ENCODE measurements at regions not wholly inside any gene's neighbourhood (a gene's known extent, or its start where the extent isn't known, plus 50 kb on each side); places are given as distances from the start of the nearest gene placed in this dataset.
"Not testable (repeated sequence)": the region's sequence is repeated elsewhere in the genome, so short reads cannot be mapped to it uniquely, and the experiment has no call there.

- TF ChIP-seq CTCF (conservative IDR thresholded peaks at IDR 0.05; ENCODE audit: low read depth, low read length): no peak
- H3K4me3 ChIP-seq (ENCODE audit: low read depth, low read length): no peak overlapping the region
- no peak for DNase-seq (ENCODE audit: low read depth)
These were observed 890.4 kb downstream of the EFNA5 start for GRCh38 chr5:106780355-106780754.

- not testable (repeated sequence) for H3K4me3 ChIP-seq (ENCODE audit: low read depth, low read length); DNase-seq (ENCODE audit: low read depth)
These were observed 894.2 kb downstream of the EFNA5 start for GRCh38 chr5:106776515-106776914.

GRCh38 chr5:106768392-106768791 is 902.3 kb downstream of the EFNA5 start:
- no peak for DNase-seq (ENCODE audit: low read depth)
- H3K4me3 ChIP-seq (ENCODE audit: low read depth, low read length): no peak overlapping the region
- no peak for TF ChIP-seq CTCF (conservative IDR thresholded peaks at IDR 0.05; ENCODE audit: low read depth, low read length)

- no peak overlapping the region for H3K4me3 ChIP-seq (ENCODE audit: low read depth, low read length)
- TF ChIP-seq CTCF (conservative IDR thresholded peaks at IDR 0.05; ENCODE audit: low read depth, low read length): no peak
- DNase-seq (ENCODE audit: low read depth): no peak
These were observed 903.8 kb downstream of the EFNA5 start for GRCh38 chr5:106766916-106767315.

- TF ChIP-seq CTCF (conservative IDR thresholded peaks at IDR 0.05; ENCODE audit: low read depth, low read length): no peak
- DNase-seq (ENCODE audit: low read depth): peak; percentile 61
- no peak overlapping the region for H3K4me3 ChIP-seq (ENCODE audit: low read depth, low read length)
These were observed 911.2 kb downstream of the EFNA5 start for GRCh38 chr5:106759581-106759980.

DNA sequence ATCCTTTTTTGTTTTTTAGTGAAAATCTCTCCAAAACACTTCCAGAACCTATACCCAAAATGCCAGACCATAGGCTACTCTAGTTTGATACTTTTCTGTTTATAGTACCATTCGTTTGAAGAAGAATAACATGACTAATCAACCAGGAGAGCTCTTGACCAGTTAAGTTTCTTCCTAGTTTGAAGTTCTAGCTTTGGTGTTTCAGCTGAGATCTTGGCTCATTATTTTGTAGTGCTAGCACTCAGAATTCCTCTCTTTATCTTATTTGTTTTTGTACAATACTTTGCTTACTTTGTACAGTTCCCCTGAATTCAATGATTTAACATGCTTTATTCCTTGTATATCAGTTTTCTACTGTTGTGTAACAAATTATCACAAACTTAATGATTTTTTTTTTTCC is 911.6 kb downstream of the EFNA5 start:
- H3K4me3 ChIP-seq (ENCODE audit: low read depth, low read length): no peak overlapping the region
- DNase-seq (ENCODE audit: low read depth): no peak
- no peak for TF ChIP-seq CTCF (conservative IDR thresholded peaks at IDR 0.05; ENCODE audit: low read depth, low read length)

DNA sequence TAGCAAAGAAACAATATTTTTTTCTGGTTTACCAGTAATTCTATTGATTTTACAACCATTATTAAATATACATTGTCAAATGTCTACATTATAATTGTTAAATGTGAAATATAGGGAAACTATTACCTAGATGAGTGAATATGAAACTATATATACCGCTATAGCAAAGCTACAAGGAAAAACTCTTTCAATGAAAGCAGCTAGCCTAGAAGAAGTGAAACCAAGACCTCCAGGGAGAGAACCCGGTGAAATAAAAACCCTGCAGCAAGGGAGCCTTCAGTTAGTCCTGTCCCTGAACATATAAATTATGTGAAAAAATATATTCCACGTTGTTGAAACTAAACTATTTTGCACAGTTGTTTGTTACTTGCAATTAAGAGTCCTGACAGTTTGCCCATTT is 913.1 kb downstream of the EFNA5 start:
- no peak overlapping the region for H3K4me3 ChIP-seq (ENCODE audit: low read depth, low read length)
- TF ChIP-seq CTCF (conservative IDR thresholded peaks at IDR 0.05; ENCODE audit: low read depth, low read length): no peak
- no peak for DNase-seq (ENCODE audit: low read depth)

DNA sequence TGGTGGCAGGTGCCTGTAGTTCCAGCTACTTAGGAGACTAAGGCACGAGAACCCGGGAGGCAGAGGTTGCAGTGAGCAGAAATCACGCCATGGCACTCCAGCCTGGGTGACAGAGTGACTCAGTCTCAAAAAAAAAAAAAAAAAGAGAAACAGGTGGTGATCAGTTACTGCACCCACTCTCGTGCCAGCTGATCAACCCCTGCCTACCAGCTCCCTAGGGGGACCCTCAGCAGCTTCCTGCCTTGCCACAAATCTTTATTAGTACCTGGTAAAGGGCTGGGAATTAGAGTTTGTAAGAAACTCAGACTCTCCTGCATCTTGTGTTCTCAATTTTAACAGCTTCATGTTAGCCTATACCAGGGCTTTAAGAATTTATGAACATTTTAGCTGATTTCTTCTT is 914.9 kb downstream of the EFNA5 start:
- TF ChIP-seq CTCF (conservative IDR thresholded peaks at IDR 0.05; ENCODE audit: low read depth, low read length): no peak

More for the DNA sequence above, 914.9 kb downstream of the EFNA5 start:
- no peak for DNase-seq (ENCODE audit: low read depth)
- no peak overlapping the region for H3K4me3 ChIP-seq (ENCODE audit: low read depth, low read length)

Data from choroid plexus epithelial cell (primary cell).